HG03571 (cell line): ENCODE measurements at regions not wholly inside any gene's neighbourhood (a gene's known extent, or its start where the extent isn't known, plus 50 kb on each side); places are given as distances from the start of the nearest gene placed in this dataset.

Source experiments
- ATAC-seq: cut with Tn5 transposase; IDR thresholded peaks from one replicate; pipeline ENCODE4 v1.9.1; 2021; ENCODE audit not compliant: unreplicated experiment

DNA sequence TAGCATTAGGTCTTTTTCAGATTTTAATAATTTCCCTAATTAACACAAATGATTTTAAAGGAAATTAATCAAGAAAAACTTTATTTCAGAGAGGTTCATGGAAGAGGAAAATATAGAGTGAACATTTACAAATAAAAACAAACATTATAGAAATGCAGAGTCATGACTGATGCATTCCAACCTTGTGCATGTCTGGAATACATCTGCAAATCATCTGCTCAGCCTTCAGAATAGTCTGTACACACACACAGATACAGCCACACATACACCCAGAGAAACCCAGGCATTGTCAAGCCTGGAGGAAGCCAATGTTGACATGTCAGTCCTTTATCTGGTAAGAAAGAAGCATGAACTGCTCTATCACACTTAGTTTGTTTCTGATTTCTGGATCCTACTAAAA is 61.3 kb upstream of the NFKB1 start:
- no peak for ATAC-seq

GRCh38 chr4:102440498-102440897 is 60.7 kb upstream of the NFKB1 start:
- no peak for ATAC-seq

DNA sequence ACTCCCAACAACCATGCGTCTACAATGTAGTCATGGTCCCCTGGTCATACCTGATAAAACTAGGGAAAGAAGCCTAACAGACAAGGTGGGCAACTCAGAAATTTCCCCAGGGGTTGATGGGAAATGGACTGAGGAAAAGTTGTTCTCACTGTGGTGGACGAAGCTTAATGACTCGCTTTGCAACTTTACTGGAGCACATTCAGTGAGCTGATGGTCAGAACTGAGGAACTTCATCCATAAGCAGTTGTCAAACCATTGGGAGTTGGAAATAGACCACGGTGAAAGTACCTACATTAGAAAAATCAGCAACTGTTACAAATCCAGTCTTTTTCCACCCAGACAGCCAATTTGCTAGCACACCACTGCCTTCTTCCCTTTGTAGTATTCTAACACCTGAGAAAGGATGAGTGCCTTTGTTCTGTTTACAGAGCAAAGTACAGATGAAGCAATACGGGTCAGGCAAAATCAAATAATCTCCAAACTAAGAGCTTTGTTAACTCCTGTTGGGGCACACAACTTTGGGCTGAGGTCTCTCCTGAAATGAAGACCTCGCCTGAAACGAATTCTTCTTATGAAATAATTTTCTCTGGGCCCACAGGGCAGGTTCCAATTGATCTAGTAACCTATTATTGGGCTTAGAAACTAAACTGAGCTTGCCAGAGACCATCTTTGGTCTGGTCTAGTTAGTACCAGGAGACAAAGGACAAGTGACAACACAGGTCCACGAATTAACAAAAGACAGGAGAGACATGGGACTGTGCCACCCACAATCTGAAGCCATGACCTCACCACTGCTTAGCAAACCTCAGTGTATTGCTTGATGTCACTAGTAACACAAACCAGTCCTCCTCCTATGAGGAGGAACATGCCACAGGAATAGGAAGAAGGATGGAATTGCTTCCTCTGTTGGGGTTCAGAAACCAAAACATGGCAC is 58.9 kb upstream of the NFKB1 start:
- ATAC-seq: no peak

DNA sequence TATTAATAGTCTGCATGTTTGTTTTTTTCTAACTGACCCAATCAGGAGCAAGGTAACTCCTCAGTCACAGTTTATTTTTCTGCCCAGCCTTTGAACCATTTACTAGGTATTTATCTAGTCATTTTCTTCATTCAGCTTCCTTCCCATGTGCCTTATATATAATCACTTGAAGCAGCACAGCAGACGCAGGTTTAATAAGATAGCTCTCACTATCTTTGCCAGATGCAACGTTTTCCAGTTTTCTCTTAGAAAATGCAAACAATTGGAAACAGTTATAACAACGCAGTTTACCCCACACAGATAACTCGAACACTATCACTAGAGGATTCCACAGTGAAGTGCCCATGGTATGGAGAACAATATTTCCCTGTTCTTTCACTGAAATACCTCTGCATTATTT is 56.4 kb upstream of the NFKB1 start:
- no peak for ATAC-seq

- no peak for ATAC-seq
Observed at GRCh38 chr4:102445213-102445612, 55.9 kb upstream of the NFKB1 start.

- no peak for ATAC-seq
Observed at GRCh38 chr4:102447413-102447812, 53.7 kb upstream of the NFKB1 start.

DNA sequence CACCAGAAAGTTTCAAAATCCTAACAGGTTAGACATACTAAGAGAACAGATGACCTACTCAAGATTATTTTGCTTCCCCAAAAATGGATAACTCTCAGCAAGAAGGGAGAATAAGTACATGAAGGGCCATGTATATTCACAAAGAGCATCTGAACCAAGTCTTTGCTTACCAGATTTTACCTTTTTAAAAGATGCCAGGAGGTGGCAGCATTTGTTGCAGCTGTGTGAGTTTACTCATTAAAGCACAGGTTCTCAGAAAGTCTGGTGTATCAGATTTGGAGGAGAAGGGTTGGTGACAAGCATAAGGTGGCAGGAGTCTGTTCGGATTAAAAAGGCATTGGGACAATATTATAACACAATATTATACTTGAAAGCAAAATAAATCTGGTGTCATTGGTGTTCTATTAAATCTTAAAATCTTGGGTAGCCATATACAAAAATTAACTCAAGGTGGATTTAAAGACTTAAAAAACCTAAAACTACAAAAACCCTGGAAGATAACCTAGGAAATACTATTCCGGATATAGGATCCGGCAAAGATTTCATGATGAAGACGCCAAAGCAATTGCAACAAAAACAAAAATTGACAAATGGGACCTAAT is 51.3 kb upstream of the NFKB1 start:
- no peak for ATAC-seq

GRCh38 chr4:102451266-102451665 is 49.9 kb upstream of the NFKB1 start:
- no peak for ATAC-seq
